ENCODE measurements at regions not wholly inside any gene's neighbourhood (a gene's known extent, or its start where the extent isn't known, plus 50 kb on each side); places are given as distances from the start of the nearest gene placed in this dataset.

GRCh38 chr3:178270838-178271237, 265.4 kb upstream of the KCNMB2 start:
- no peak overlapping the region for H3K27ac Mint-ChIP-seq
- no peak for DNase-seq
- H3K36me3 Mint-ChIP-seq: no peaks in the 10 kb centered on the region
- H3K27me3 Mint-ChIP-seq: no peaks in the 10 kb centered on the region
- no peaks in the 10 kb centered on the region for H3K9me3 Mint-ChIP-seq
- H3K4me3 Mint-ChIP-seq: no peak overlapping the region
- no peaks in the 10 kb centered on the region for H3K4me1 Mint-ChIP-seq
- CTCF ChIA-PET: no interaction called here

GRCh38 chr3:178271740-178272387, 264.4 kb upstream of the KCNMB2 start:
- H3K27ac Mint-ChIP-seq: no peak overlapping the region
- no peaks in the 10 kb centered on the region for H3K36me3 Mint-ChIP-seq
- no peaks in the 10 kb centered on the region for H3K4me1 Mint-ChIP-seq
- no peak for DNase-seq
- H3K4me3 Mint-ChIP-seq: no peak overlapping the region
- CTCF ChIA-PET: no interaction called here
- no peaks in the 10 kb centered on the region for H3K27me3 Mint-ChIP-seq
- H3K9me3 Mint-ChIP-seq: no peaks in the 10 kb centered on the region

GRCh38 chr3:178272841-178273240, 263.4 kb upstream of the KCNMB2 start:
- Mint-ChIP-seq H3K27ac (no peak overlapping the region), H3K4me1 (no peaks in the 10 kb centered on the region), H3K36me3 (no peaks in the 10 kb centered on the region), H3K27me3 (no peaks in the 10 kb centered on the region), H3K9me3 (no peaks in the 10 kb centered on the region), H3K4me3 (no peak overlapping the region)
- CTCF ChIA-PET: no interaction called here
- no peak for DNase-seq

GRCh38 chr3:178274711-178275110, 261.5 kb upstream of the KCNMB2 start:
- H3K36me3 Mint-ChIP-seq: no peaks in the 10 kb centered on the region
- no peaks in the 10 kb centered on the region for H3K4me1 Mint-ChIP-seq
- no peak overlapping the region for H3K27ac Mint-ChIP-seq
- H3K27me3 Mint-ChIP-seq: no peaks in the 10 kb centered on the region
- H3K4me3 Mint-ChIP-seq: no peak overlapping the region
- DNase-seq: no peak
- CTCF ChIA-PET: no interaction called here
- H3K9me3 Mint-ChIP-seq: peaks cover 4% of the 10 kb centered on the region

DNA sequence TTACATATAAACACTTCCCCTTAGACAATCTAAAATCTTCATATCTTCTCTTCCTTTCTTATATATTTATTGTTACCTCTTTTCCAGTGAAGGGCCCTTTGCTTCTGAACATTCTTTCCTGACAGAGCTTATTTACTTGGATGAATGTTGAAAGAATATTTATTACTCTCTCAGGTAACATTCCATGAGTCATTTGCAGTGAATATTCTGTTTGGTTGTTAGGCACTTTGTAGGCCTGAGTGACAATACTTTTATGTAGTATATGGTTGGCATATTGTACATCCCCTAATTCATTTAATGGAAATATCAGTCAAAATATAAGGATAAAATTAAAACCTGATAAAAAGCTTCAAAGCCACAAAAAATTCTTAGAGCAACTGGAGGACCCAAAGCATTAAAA, 260.9 kb upstream of the KCNMB2 start:
- Mint-ChIP-seq H3K36me3 (no peaks in the 10 kb centered on the region), H3K9me3 (peaks cover 4% of the 10 kb centered on the region)
- CTCF ChIA-PET: no interaction called here

GRCh38 chr3:178275793-178276192, 260.4 kb upstream of the KCNMB2 start:
- H3K4me1 Mint-ChIP-seq: no peaks in the 10 kb centered on the region
- no peak overlapping the region for H3K4me3 Mint-ChIP-seq
- H3K27ac Mint-ChIP-seq: no peak overlapping the region
- CTCF ChIA-PET: no interaction called here
- H3K36me3 Mint-ChIP-seq: no peaks in the 10 kb centered on the region
- H3K9me3 Mint-ChIP-seq: peaks cover 6% of the 10 kb centered on the region
- no peaks in the 10 kb centered on the region for H3K27me3 Mint-ChIP-seq
- no peak for DNase-seq

More for the DNA sequence above, 260.9 kb upstream of the KCNMB2 start:
- no peak overlapping the region for H3K4me3 Mint-ChIP-seq
- H3K4me1 Mint-ChIP-seq: no peaks in the 10 kb centered on the region
- no peak for DNase-seq
- H3K27ac Mint-ChIP-seq: no peak overlapping the region
- H3K27me3 Mint-ChIP-seq: no peaks in the 10 kb centered on the region

GRCh38 chr3:178277605-178278004, 258.6 kb upstream of the KCNMB2 start:
- no peak for DNase-seq
- H3K9me3 Mint-ChIP-seq: peaks cover 6% of the 10 kb centered on the region
- H3K4me3 Mint-ChIP-seq: no peak overlapping the region
- H3K27ac Mint-ChIP-seq: no peak overlapping the region
- no peaks in the 10 kb centered on the region for H3K36me3 Mint-ChIP-seq
- H3K27me3 Mint-ChIP-seq: no peaks in the 10 kb centered on the region
- CTCF ChIA-PET: no interaction called here
- H3K4me1 Mint-ChIP-seq: no peaks in the 10 kb centered on the region

DNA sequence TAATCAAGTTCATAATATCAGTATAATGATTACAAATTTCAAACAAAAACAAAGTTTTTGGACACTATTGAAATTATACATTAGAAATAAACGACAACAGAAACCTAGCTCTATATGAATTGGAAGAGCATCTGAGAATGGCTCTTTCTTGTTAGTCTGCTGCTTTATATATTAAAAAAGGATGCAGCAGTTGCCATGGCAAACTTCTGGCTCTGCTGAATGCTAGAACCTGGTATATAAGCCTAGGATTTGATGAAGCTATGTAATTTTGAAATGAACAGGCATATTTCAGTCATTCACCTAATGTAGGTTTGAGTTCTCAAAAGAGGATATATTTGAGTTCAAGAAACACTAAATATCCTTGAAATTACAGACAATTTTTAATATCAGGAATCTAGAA, 252.7 kb upstream of the KCNMB2 start:
- Mint-ChIP-seq H3K36me3 (no peaks in the 10 kb centered on the region), H3K27me3 (no peaks in the 10 kb centered on the region), H3K4me3 (no peak overlapping the region), H3K27ac (no peak overlapping the region), H3K9me3 (peaks cover 9% of the 10 kb centered on the region), H3K4me1 (no peaks in the 10 kb centered on the region)
- CTCF ChIA-PET: no interaction called here
- DNase-seq: no peak

DNA sequence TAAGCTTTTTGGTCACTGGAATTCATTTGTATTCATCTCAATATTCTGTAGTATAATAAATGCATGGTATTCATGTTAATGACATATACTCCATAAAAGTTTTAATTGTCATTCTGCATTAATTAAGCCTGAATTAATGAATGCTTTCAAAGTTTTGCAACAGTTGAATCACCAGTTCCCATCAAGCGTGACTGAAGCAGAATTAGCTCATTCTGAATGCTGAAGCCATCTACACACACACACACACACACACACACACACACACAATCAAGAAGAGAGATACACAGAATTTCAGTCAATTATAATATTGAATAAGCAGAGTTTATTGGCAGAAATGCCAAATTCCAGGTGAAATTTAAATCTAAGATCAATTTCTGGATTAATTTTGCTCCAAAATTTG, 252.1 kb upstream of the KCNMB2 start:
- CTCF ChIA-PET: no interaction called here
- no peaks in the 10 kb centered on the region for H3K36me3 Mint-ChIP-seq
- H3K9me3 Mint-ChIP-seq: peaks cover 9% of the 10 kb centered on the region
- DNase-seq: no peak
- no peak overlapping the region for H3K27ac Mint-ChIP-seq
- no peaks in the 10 kb centered on the region for H3K27me3 Mint-ChIP-seq
- H3K4me1 Mint-ChIP-seq: no peaks in the 10 kb centered on the region
- no peak overlapping the region for H3K4me3 Mint-ChIP-seq

GRCh38 chr3:178288074-178288473, 248.2 kb upstream of the KCNMB2 start:
- no peak overlapping the region for H3K27ac Mint-ChIP-seq
- H3K9me3 Mint-ChIP-seq: peaks cover 6% of the 10 kb centered on the region
- H3K4me3 Mint-ChIP-seq: no peak overlapping the region
- CTCF ChIA-PET: no interaction called here
- H3K27me3 Mint-ChIP-seq: no peaks in the 10 kb centered on the region
- no peaks in the 10 kb centered on the region for H3K36me3 Mint-ChIP-seq
- DNase-seq: no peak
- no peaks in the 10 kb centered on the region for H3K4me1 Mint-ChIP-seq

- H3K27ac Mint-ChIP-seq: no peak overlapping the region
- peaks cover 6% of the 10 kb centered on the region for H3K9me3 Mint-ChIP-seq
- no peaks in the 10 kb centered on the region for H3K27me3 Mint-ChIP-seq
- H3K36me3 Mint-ChIP-seq: no peaks in the 10 kb centered on the region
- no peaks in the 10 kb centered on the region for H3K4me1 Mint-ChIP-seq
- H3K4me3 Mint-ChIP-seq: no peak overlapping the region
- DNase-seq: no peak
- CTCF ChIA-PET: no interaction called here
Measured at GRCh38 chr3:178289544-178290160, 246.6 kb upstream of the KCNMB2 start.

DNA sequence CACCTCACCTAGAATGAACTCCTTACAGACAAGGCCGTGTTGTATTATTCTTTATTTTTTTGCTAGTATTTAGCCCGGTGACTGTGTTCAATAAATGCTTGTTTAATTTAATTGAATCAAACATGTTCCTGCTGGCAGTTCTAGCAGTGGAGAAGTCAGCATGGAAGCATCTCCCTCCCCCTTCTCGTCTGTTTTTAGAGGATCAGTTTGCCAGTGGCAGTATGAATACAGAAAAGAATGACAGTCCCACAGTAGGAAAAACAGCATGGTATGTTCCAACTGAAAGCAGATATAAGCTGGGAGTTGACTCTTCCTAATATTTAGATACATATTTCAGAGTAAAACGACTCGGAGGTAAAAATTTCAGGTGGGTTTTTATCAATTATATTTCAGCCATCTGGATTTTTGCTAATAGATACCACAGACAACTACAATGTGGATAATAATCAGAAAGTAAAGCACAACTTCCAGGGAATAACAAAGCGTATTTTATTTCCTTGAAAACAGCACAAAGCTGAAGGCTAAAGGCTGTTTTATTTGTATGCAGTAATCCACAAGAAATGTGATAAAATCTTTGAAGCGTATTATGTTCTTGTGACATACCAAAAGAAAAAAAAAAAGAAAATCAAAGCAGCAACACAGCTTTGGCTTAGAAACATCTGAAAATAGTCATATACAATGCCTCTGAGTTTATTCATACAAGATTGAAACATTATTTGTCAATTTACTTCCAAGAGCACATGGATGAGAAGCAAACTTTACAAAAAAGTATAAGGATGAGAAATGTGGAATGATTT, 244.5 kb upstream of the KCNMB2 start:
- Mint-ChIP-seq H3K27ac (no peak overlapping the region), H3K36me3 (no peaks in the 10 kb centered on the region), H3K4me3 (no peak overlapping the region), H3K27me3 (no peaks in the 10 kb centered on the region), H3K9me3 (peaks cover 6% of the 10 kb centered on the region), H3K4me1 (no peaks in the 10 kb centered on the region)
- DNase-seq: no peak
- CTCF ChIA-PET: no interaction called here

- CTCF ChIA-PET: interaction anchor here (0.6 kb wide), 1 partner anchor 1444 kb away, joined by 4 read pairs; no protein-coding TSS in a partner anchor
- H3K36me3 Mint-ChIP-seq: no peaks in the 10 kb centered on the region
- H3K4me1 Mint-ChIP-seq: no peaks in the 10 kb centered on the region
- no peak overlapping the region for H3K4me3 Mint-ChIP-seq
- no peak overlapping the region for H3K27ac Mint-ChIP-seq
- H3K9me3 Mint-ChIP-seq: no peaks in the 10 kb centered on the region
- H3K27me3 Mint-ChIP-seq: no peaks in the 10 kb centered on the region
- DNase-seq: no peak
Measured at GRCh38 chr3:178295292-178295912, 240.8 kb upstream of the KCNMB2 start.

- no peaks in the 10 kb centered on the region for H3K27me3 Mint-ChIP-seq
- CTCF ChIA-PET: no interaction called here
- no peak overlapping the region for H3K27ac Mint-ChIP-seq
- H3K4me3 Mint-ChIP-seq: no peak overlapping the region
- H3K36me3 Mint-ChIP-seq: no peaks in the 10 kb centered on the region
- H3K9me3 Mint-ChIP-seq: no peaks in the 10 kb centered on the region
- DNase-seq: no peak
- no peaks in the 10 kb centered on the region for H3K4me1 Mint-ChIP-seq
Measured at GRCh38 chr3:178297199-178297598, 239.0 kb upstream of the KCNMB2 start.

- CTCF ChIA-PET: no interaction called here
- Mint-ChIP-seq H3K36me3 (no peaks in the 10 kb centered on the region), H3K4me3 (no peak overlapping the region), H3K9me3 (no peaks in the 10 kb centered on the region), H3K27ac (no peak overlapping the region), H3K27me3 (no peaks in the 10 kb centered on the region), H3K4me1 (no peaks in the 10 kb centered on the region)
- DNase-seq: no peak
Measured at GRCh38 chr3:178297740-178298139, 238.5 kb upstream of the KCNMB2 start.
